ENCODE measurements at regions not wholly inside any gene's neighbourhood (a gene's known extent, or its start where the extent isn't known, plus 50 kb on each side); places are given as distances from the start of the nearest gene placed in this dataset.
A peak's percentile ranks its signal among the peaks of the same experiment; 100 is the strongest.
"Not testable (repeated sequence)": the region's sequence is repeated elsewhere in the genome, so short reads cannot be mapped to it uniquely, and the experiment has no call there.

GRCh38 chr7:85875398-85875797 lies 688.5 kb upstream of the SEMA3D start:
- DNase-seq: no peak

GRCh38 chr7:85866540-85866939 lies 679.7 kb upstream of the SEMA3D start:
- DNase-seq: no peak

- peak; percentile 9 for DNase-seq
Measured at GRCh38 chr7:85851571-85852193, 664.8 kb upstream of the SEMA3D start.

GRCh38 chr7:85850381-85850780 lies 663.5 kb upstream of the SEMA3D start:
- DNase-seq: no peak

GRCh38 chr7:85840554-85840953 lies 653.7 kb upstream of the SEMA3D start:
- DNase-seq: peak; percentile 9

- DNase-seq: no peak
Measured at GRCh38 chr7:85833066-85833465, 646.2 kb upstream of the SEMA3D start.

- no peak for DNase-seq
Measured at GRCh38 chr7:85830982-85831381, 644.1 kb upstream of the SEMA3D start.

- DNase-seq: peak; percentile 47
Measured at GRCh38 chr7:85829817-85830432, 643.1 kb upstream of the SEMA3D start.

- no peak for DNase-seq
Measured at GRCh38 chr7:85829176-85829575, 642.3 kb upstream of the SEMA3D start.

- DNase-seq: no peak
Measured at GRCh38 chr7:85828614-85829013, 641.8 kb upstream of the SEMA3D start.

- DNase-seq: no peak
Measured at GRCh38 chr7:85823396-85824080, 636.7 kb upstream of the SEMA3D start.

- no peak for DNase-seq
Measured at GRCh38 chr7:85821926-85822325, 635.1 kb upstream of the SEMA3D start.

- DNase-seq: no peak
Measured at GRCh38 chr7:85820702-85821443, 634.0 kb upstream of the SEMA3D start.

GRCh38 chr7:85815526-85815925 lies 628.7 kb upstream of the SEMA3D start:
- no peak for DNase-seq

GRCh38 chr7:85806321-85806720 lies 619.5 kb upstream of the SEMA3D start:
- DNase-seq: no peak

GRCh38 chr7:85805656-85806055 lies 618.8 kb upstream of the SEMA3D start:
- DNase-seq: no peak

GRCh38 chr7:85805249-85805648 lies 618.4 kb upstream of the SEMA3D start:
- DNase-seq: no peak

- DNase-seq: no peak
Measured at GRCh38 chr7:85802211-85802610, 615.4 kb upstream of the SEMA3D start.

- DNase-seq: no peak
Measured at GRCh38 chr7:85796956-85797355, 610.1 kb upstream of the SEMA3D start.

- DNase-seq: not testable (repeated sequence)
Measured at GRCh38 chr7:85791098-85791497, 604.2 kb upstream of the SEMA3D start.

- no peak for DNase-seq
Measured at GRCh38 chr7:85781606-85782005, 594.8 kb upstream of the SEMA3D start.

- no peak for DNase-seq
Measured at GRCh38 chr7:85776691-85777345, 590.0 kb upstream of the SEMA3D start.

- DNase-seq: no peak
Measured at GRCh38 chr7:85775431-85775830, 588.6 kb upstream of the SEMA3D start.

All from COR-L47 (cell line).